ENCODE measurements at regions not wholly inside any gene's neighbourhood (a gene's known extent, or its start where the extent isn't known, plus 50 kb on each side); places are given as distances from the start of the nearest gene placed in this dataset.

GRCh38 chr2:51707625-51708024, 675.7 kb upstream of the NRXN1 start:
- no peak for TF ChIP-seq CEBPB (IDR thresholded peaks at IDR 0.05)
- TF ChIP-seq ESRRA (IDR thresholded peaks at IDR 0.05; ENCODE audit: borderline replicate concordance, low read length) = no peak
- TF ChIP-seq TP53 (CRISPR knock-in tag; IDR thresholded peaks at IDR 0.05) = no peak
- no peak for TF ChIP-seq JUNB (IDR thresholded peaks at IDR 0.05)
- no peak for TF ChIP-seq GATA3 (IDR thresholded peaks at IDR 0.05; ENCODE audit: borderline replicate concordance)
- no peak for TF ChIP-seq RNF2 (IDR thresholded peaks at IDR 0.05; ENCODE audit: borderline replicate concordance, low read depth)
- TF ChIP-seq ZC3H11A (IDR thresholded peaks at IDR 0.05) = no peak
- no peak for TF ChIP-seq HMGXB4 (CRISPR knock-in tag; IDR thresholded peaks at IDR 0.05; ENCODE audit: borderline replicate concordance)
- TF ChIP-seq, protein P1, sequence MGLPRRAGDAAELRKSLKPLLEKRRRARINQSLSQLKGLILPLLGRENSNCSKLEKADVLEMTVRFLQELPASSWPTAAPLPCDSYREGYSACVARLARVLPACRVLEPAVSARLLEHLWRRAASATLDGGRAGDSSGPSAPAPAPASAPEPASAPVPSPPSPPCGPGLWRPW (IDR thresholded peaks at IDR 0.05) = no peak
- TF ChIP-seq SMC3 (IDR thresholded peaks at IDR 0.05) = no peak
- no peak for TF ChIP-seq ZNF302 (CRISPR knock-in tag; IDR thresholded peaks at IDR 0.05)
- TF ChIP-seq, protein P2, sequence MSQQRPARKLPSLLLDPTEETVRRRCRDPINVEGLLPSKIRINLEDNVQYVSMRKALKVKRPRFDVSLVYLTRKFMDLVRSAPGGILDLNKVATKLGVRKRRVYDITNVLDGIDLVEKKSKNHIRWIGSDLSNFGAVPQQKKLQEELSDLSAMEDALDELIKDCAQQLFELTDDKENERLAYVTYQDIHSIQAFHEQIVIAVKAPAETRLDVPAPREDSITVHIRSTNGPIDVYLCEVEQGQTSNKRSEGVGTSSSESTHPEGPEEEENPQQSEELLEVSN (IDR thresholded peaks at IDR 0.05; ENCODE audit: borderline replicate concordance, low read depth) = no peak
- no peak for TF ChIP-seq POLR2A (IDR thresholded peaks at IDR 0.05; ENCODE audit: low read length)
- ChIA-PET CTCF (no interaction called here), POLR2A (no interaction called here)
- H3K4me3 ChIP-seq = no peak overlapping the region
- H3K9me3 ChIP-seq = 0 out of 3 replicates have a peak, but pooled peaks cover 3% of the 10 kb centered on the region
- DNase-seq (ENCODE audit: low read depth in 1 of 2, low spot score in 1 of 2) = no peak
- no peak overlapping the region for H3K4me2 ChIP-seq
- no peak for FAIRE-seq
- ATAC-seq = no peak
- no peak overlapping the region for H3K27ac ChIP-seq
- H3K4me1 ChIP-seq = no peaks in the 10 kb centered on the region
- 61% methylated on average over 3 of the region's 3 CpGs for WGBS (ENCODE audit: missing lambda C conversion rate)

DNA sequence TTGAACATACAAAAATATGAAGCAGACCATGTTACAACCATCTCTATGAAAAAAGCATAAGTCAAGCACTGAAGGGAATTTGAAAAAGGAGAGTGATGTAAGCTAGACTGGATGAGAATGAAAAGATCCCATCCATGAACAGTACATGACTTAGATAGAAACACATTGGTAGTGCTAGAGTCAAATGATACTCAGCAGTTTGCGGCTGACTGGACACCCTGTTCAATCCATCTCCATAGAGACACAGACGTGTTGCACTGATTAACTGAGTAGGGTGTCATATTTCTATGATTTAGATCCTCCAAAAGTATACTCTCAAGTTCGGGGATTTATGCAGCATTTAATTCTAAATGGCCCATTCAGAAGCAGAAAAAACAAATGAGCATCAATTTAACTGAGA, 674.3 kb upstream of the NRXN1 start:
- Histone ChIP-seq H3K9me3 (no peaks in the 10 kb centered on the region), H3K27ac (no peak overlapping the region), H3K4me1 (no peaks in the 10 kb centered on the region), H3K4me2 (no peak overlapping the region), H3K4me3 (no peak overlapping the region)
- no peak for ATAC-seq
- DNase-seq (ENCODE audit: low read depth in 1 of 2, low spot score in 1 of 2) = no peak
- 55% methylated on average over 3 of the region's 3 CpGs for WGBS (ENCODE audit: missing lambda C conversion rate)
- TF ChIP-seq FOSL2 (IDR thresholded peaks at IDR 0.05) (no peak), FOSL2 (CRISPR knock-in tag; IDR thresholded peaks at IDR 0.05) (no peak), BHLHE40 (IDR thresholded peaks at IDR 0.05; ENCODE audit: low read depth, low read length) (no peak), CBX8 (IDR thresholded peaks at IDR 0.05) (no peak), JUNB (IDR thresholded peaks at IDR 0.05) (no peak)
- FAIRE-seq = no peak
- POLR2A ChIA-PET = no interaction called here
- CTCF ChIA-PET = no interaction called here

GRCh38 chr2:51705417-51705816, 673.5 kb upstream of the NRXN1 start:
- DNase-seq (ENCODE audit: low read depth in 1 of 2, low spot score in 1 of 2) = no peak
- no peaks in the 10 kb centered on the region for H3K4me1 ChIP-seq
- 86% methylated on average over 1 of the region's 1 CpG for WGBS (ENCODE audit: missing lambda C conversion rate)
- no peak for FAIRE-seq
- TF ChIP-seq RAD21 (conservative IDR thresholded peaks at IDR 0.05 in 1 of 2, IDR thresholded peaks at IDR 0.05 in 1 of 2) (no peak), GATA3 (IDR thresholded peaks at IDR 0.05; ENCODE audit: borderline replicate concordance) (no peak), CBX2 (IDR thresholded peaks at IDR 0.05; ENCODE audit: borderline replicate concordance, low read depth) (no peak), HOXA7 (CRISPR knock-in tag; IDR thresholded peaks at IDR 0.05) (no peak), ZC3H11A (IDR thresholded peaks at IDR 0.05) (no peak), MAFK (IDR thresholded peaks at IDR 0.05; ENCODE audit: partially characterized antibody) (peak; percentile 90), CHD2 (IDR thresholded peaks at IDR 0.05; ENCODE audit: low read length, partially characterized antibody) (no peak)
- H3K27ac ChIP-seq = no peak overlapping the region
- ChIA-PET POLR2A (no interaction called here), CTCF (no interaction called here)
- no peak for ATAC-seq
- H3K4me2 ChIP-seq = no peak overlapping the region
- no peaks in the 10 kb centered on the region for H3K9me3 ChIP-seq
- no peak overlapping the region for H3K4me3 ChIP-seq

Measured in A549 (cell line).